HG02588 (cell line): ENCODE measurements at regions not wholly inside any gene's neighbourhood (a gene's known extent, or its start where the extent isn't known, plus 50 kb on each side); places are given as distances from the start of the nearest gene placed in this dataset.

Experiments
- ATAC-seq: cut with Tn5 transposase; IDR thresholded peaks from one replicate; pipeline ENCODE4 v1.9.1; 2021; ENCODE audit warnings: mild to moderate bottlenecking, moderate library complexity; ENCODE audit not compliant: unreplicated experiment

DNA sequence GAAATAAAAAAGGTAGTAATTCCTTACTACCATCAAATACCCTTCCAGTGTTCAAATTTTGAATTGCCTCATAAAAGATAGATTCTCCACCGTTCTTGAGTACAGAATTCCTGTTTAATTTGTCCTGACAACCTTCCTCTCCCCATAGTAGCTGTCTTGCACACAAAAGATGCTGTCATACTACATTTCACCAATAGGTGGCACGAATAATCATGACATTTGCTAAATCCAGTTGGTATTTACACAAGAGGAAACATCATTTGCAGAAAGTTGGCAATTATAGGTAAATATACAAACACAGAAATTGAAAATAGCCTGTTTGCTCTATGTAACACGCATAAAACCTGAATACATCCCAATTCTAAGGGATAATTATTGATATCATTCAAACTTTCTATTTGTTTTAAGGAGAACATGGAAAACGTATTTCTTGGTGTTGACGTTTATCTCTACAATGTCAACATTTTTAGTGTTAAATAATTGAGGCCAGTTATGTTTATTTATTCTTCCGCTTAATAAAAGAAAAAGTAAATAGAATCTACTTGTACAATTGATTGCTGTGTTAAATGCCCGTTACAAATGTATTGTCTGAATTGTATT, 58.3 kb upstream of the CLDN10 start:
- ATAC-seq, result no peak

- ATAC-seq, result no peak
Measured at GRCh38 chr13:95496485-95496884, 56.0 kb upstream of the CLDN10 start.

DNA sequence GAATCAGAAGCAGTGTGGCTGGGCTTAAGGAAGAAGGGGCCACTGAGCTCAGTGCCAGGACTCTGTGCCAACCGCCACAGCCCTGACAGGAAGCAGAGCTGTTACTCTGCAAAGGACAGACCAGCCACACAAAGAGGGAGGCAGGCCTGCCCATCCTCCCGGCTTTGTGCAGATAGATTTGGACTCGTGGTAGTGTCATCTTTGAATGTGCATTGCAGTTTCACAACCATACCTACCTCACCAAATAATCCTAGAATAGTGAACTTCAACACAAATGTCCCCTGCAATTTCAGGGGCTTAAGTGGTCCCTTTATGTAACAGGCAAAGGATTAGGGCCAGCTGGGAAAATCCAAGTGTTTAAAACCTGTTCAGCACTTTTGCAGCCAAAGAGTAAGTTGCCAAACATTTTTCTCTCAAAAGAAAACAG, 55.1 kb upstream of the CLDN10 start:
- ATAC-seq, result no peak

- no peak for ATAC-seq
Measured at GRCh38 chr13:95498886-95499285, 53.6 kb upstream of the CLDN10 start.

- no peak for ATAC-seq
Measured at GRCh38 chr13:95499811-95500712, 52.5 kb upstream of the CLDN10 start.

DNA sequence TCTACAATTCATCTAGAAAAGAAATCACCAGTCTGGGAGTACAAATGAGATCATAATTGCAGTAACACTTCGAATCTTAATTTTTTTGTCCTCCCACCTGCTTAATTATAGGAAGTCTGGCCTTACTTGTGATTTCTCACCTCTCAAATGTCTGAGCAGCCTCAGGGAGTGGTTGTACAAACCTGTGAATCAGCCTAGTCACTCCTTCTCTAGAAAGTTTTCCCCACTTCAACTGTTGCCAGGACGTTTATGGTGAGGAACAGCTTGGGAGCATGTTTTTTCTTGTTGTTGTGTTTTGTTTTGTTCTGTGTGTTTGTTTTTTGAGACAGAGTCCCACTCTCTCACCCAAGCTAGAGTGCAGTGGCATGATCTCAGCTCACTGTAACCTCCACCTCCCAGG, 50.3 kb upstream of the CLDN10 start:
- ATAC-seq, result no peak
